ENCODE measurements at regions not wholly inside any gene's neighbourhood (a gene's known extent, or its start where the extent isn't known, plus 50 kb on each side); places are given as distances from the start of the nearest gene placed in this dataset.

DNA sequence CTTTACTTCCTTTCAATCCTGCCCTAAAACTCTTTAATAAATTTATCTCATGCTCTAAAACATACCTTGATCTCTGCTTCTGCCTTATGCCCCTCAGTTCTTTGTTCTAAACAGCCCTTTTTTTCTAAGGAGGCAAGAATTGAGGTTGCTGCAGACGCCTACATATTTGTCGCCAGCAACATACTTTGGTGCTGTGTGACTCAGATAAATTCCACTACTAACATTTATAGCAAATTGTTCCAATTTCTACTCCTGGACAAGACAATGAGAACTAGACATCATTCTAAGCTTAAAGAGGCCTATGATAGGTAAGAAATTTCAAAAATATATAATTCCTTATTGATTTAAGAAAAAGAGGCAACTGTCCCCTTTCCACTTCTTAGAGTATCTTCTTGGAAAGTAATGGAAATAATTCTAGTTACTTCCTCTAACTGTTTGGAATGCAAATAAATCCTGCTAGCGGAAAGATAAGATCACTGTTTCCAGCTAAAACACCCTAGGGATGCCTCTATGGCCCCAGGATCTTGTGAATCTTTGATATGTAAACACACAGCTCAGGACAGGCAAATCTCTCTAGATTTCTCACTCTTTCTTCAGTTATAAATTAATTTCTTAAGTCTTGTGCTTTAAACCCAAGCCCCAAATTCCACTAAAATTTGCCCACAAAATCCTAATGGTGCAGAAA is 869.1 kb downstream of the KCNT2 start:
- TF ChIP-seq, protein P1, sequence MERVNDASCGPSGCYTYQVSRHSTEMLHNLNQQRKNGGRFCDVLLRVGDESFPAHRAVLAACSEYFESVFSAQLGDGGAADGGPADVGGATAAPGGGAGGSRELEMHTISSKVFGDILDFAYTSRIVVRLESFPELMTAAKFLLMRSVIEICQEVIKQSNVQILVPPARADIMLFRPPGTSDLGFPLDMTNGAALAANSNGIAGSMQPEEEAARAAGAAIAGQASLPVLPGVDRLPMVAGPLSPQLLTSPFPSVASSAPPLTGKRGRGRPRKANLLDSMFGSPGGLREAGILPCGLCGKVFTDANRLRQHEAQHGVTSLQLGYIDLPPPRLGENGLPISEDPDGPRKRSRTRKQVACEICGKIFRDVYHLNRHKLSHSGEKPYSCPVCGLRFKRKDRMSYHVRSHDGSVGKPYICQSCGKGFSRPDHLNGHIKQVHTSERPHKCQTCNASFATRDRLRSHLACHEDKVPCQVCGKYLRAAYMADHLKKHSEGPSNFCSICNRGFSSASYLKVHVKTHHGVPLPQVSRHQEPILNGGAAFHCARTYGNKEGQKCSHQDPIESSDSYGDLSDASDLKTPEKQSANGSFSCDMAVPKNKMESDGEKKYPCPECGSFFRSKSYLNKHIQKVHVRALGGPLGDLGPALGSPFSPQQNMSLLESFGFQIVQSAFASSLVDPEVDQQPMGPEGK (CRISPR knock-in tag; IDR thresholded peaks at IDR 0.05; ENCODE audit: borderline replicate concordance): no peak
- TF ChIP-seq, protein P2, sequence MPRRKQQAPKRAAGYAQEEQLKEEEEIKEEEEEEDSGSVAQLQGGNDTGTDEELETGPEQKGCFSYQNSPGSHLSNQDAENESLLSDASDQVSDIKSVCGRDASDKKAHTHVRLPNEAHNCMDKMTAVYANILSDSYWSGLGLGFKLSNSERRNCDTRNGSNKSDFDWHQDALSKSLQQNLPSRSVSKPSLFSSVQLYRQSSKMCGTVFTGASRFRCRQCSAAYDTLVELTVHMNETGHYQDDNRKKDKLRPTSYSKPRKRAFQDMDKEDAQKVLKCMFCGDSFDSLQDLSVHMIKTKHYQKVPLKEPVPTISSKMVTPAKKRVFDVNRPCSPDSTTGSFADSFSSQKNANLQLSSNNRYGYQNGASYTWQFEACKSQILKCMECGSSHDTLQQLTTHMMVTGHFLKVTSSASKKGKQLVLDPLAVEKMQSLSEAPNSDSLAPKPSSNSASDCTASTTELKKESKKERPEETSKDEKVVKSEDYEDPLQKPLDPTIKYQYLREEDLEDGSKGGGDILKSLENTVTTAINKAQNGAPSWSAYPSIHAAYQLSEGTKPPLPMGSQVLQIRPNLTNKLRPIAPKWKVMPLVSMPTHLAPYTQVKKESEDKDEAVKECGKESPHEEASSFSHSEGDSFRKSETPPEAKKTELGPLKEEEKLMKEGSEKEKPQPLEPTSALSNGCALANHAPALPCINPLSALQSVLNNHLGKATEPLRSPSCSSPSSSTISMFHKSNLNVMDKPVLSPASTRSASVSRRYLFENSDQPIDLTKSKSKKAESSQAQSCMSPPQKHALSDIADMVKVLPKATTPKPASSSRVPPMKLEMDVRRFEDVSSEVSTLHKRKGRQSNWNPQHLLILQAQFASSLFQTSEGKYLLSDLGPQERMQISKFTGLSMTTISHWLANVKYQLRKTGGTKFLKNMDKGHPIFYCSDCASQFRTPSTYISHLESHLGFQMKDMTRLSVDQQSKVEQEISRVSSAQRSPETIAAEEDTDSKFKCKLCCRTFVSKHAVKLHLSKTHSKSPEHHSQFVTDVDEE (CRISPR knock-in tag; IDR thresholded peaks at IDR 0.05): no peak
- no peak for TF ChIP-seq BACH2 (CRISPR knock-in tag; IDR thresholded peaks at IDR 0.05; ENCODE audit: borderline replicate concordance)
- no peak for TF ChIP-seq POU6F1 (CRISPR knock-in tag; IDR thresholded peaks at IDR 0.05; ENCODE audit: borderline replicate concordance, low read depth)
- TF ChIP-seq, protein P3, sequence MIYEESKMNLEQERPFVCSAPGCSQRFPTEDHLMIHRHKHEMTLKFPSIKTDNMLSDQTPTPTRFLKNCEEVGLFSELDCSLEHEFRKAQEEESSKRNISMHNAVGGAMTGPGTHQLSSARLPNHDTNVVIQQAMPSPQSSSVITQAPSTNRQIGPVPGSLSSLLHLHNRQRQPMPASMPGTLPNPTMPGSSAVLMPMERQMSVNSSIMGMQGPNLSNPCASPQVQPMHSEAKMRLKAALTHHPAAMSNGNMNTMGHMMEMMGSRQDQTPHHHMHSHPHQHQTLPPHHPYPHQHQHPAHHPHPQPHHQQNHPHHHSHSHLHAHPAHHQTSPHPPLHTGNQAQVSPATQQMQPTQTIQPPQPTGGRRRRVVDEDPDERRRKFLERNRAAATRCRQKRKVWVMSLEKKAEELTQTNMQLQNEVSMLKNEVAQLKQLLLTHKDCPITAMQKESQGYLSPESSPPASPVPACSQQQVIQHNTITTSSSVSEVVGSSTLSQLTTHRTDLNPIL (CRISPR knock-in tag; IDR thresholded peaks at IDR 0.05; ENCODE audit: low read depth): no peak
- no peak for TF ChIP-seq TOX (CRISPR knock-in tag; IDR thresholded peaks at IDR 0.05; ENCODE audit: borderline replicate concordance)
- TF ChIP-seq ZFP30 (CRISPR knock-in tag; IDR thresholded peaks at IDR 0.05): no peak
- TF ChIP-seq RARB (CRISPR knock-in tag; IDR thresholded peaks at IDR 0.05): no peak
- TF ChIP-seq ZFP3 (CRISPR knock-in tag; IDR thresholded peaks at IDR 0.05): no peak
- TF ChIP-seq, protein P4, sequence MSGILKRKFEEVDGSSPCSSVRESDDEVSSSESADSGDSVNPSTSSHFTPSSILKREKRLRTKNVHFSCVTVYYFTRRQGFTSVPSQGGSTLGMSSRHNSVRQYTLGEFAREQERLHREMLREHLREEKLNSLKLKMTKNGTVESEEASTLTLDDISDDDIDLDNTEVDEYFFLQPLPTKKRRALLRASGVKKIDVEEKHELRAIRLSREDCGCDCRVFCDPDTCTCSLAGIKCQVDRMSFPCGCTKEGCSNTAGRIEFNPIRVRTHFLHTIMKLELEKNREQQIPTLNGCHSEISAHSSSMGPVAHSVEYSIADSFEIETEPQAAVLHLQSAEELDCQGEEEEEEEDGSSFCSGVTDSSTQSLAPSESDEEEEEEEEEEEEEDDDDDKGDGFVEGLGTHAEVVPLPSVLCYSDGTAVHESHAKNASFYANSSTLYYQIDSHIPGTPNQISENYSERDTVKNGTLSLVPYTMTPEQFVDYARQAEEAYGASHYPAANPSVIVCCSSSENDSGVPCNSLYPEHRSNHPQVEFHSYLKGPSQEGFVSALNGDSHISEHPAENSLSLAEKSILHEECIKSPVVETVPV (CRISPR knock-in tag; IDR thresholded peaks at IDR 0.05): no peak
